GM23338 (cell line): ENCODE measurements at regions not wholly inside any gene's neighbourhood (a gene's known extent, or its start where the extent isn't known, plus 50 kb on each side); places are given as distances from the start of the nearest gene placed in this dataset.

ENCODE experiments used
- ATAC-seq: fragments of 200-7000 bp; cut with Tn5 transposase; 3 replicates; pipeline ENCODE4 v1.9.1; 2020
- DNase-seq: peaks from one replicate; pipeline ENCODE4 v3.0.0-alpha.2; 2015; ENCODE audit warnings: low spot score
- H2AFZ ChIP-seq: fragments of 200-600 bp; sonication (generic); 2 replicates; pipeline ENCODE4 v1.8.0; 2016; ENCODE audit warnings: antibody characterized with exemption, mild to moderate bottlenecking, moderate library complexity
- H3F3A ChIP-seq: fragments of 200-600 bp; sonication (generic); replicated peaks from 2 replicates; pipeline ENCODE4 v1.8.0; 2017; ENCODE audit warnings: antibody characterized with exemption, mixed run types, low read depth
- H3K27ac ChIP-seq: fragments of 200-600 bp; sonication (generic); 2 replicates; pipeline ENCODE4 v1.6.1; 2016; ENCODE audit warnings: low read depth
- H3K27me3 ChIP-seq: fragments of 200-600 bp; sonication (generic); 2 replicates; pipeline ENCODE4 v1.8.0; 2016; ENCODE audit warnings: mild to moderate bottlenecking, mixed run types, moderate library complexity; ENCODE audit not compliant: insufficient read depth
- H3K36me3 ChIP-seq: fragments of 200-600 bp; sonication (generic); 2 replicates; pipeline ENCODE4 v1.8.0; 2016; ENCODE audit warnings: mild to moderate bottlenecking; ENCODE audit not compliant: insufficient read depth
- H3K4me1 ChIP-seq: fragments of 200-600 bp; sonication (generic); 2 replicates; pipeline ENCODE4 v1.8.0; 2016; ENCODE audit warnings: mild to moderate bottlenecking, moderate library complexity; ENCODE audit not compliant: insufficient read depth
- H3K4me2 ChIP-seq: fragments of 200-600 bp; sonication (generic); 2 replicates; pipeline ENCODE4 v1.7.1; 2017; ENCODE audit warnings: mixed run types
- H3K4me3 ChIP-seq: fragments of 200-600 bp; sonication (generic); 2 replicates; pipeline ENCODE4 v1.6.1; 2016; ENCODE audit warnings: mixed run types
- H3K79me2 ChIP-seq: fragments of 200-600 bp; sonication (generic); replicated peaks from 2 replicates; pipeline ENCODE4 v1.8.0; 2017; ENCODE audit warnings: mild to moderate bottlenecking; ENCODE audit not compliant: insufficient read depth
- H3K9me2 ChIP-seq: fragments of 200-600 bp; sonication (generic); 2 replicates; pipeline ENCODE4 v1.8.0; 2017; ENCODE audit not compliant: insufficient read depth
- H4K20me1 ChIP-seq: fragments of 200-600 bp; sonication (generic); replicated peaks from 2 replicates; pipeline ENCODE4 v1.8.0; 2017; ENCODE audit warnings: mild to moderate bottlenecking; ENCODE audit not compliant: insufficient read depth
- H3K27ac Mint-ChIP-seq: 2 replicates; pipeline ENCODE4 v1.8.0; 2020; ENCODE audit warnings: inconsistent platforms, mild to moderate bottlenecking, moderate library complexity, mixed read lengths
- H3K27me3 Mint-ChIP-seq: 3 replicates; pipeline ENCODE4 v1.8.0; 2022; ENCODE audit warnings: low read depth, mild to moderate bottlenecking, moderate library complexity, mixed read lengths, inconsistent platforms; ENCODE audit not compliant: insufficient read depth, poor library complexity
- H3K36me3 Mint-ChIP-seq: 3 replicates; pipeline ENCODE4 v1.8.0; 2021; ENCODE audit warnings: low read depth, mild to moderate bottlenecking, inconsistent platforms, moderate library complexity, mixed read lengths
- H3K4me1 Mint-ChIP-seq: 3 replicates; pipeline ENCODE4 v1.8.0; 2020; ENCODE audit warnings: mild to moderate bottlenecking, inconsistent platforms, mixed read lengths
- H3K4me3 Mint-ChIP-seq: 3 replicates; pipeline ENCODE4 v1.8.0; 2021; ENCODE audit warnings: moderate library complexity, mild to moderate bottlenecking, inconsistent platforms, mixed read lengths
- H3K9me3 Mint-ChIP-seq: 3 replicates; pipeline ENCODE4 v1.8.0; 2020; ENCODE audit warnings: moderate library complexity, mild to moderate bottlenecking, inconsistent platforms, mixed read lengths
- CREB1 ChIP-seq: fragments of 250-450 bp; sonication (Bioruptor Pico); IDR thresholded peaks from 2 replicates; pipeline ENCODE4 v1.5.0; 2020; ENCODE audit warnings: low read depth, mild to moderate bottlenecking, moderate library complexity
- CTCF ChIP-seq, 2 experiments: fragments of 200-600 bp in 1 of 2; sonication (generic) in 1 of 2; conservative IDR thresholded peaks; 2 replicates each; pipeline versions ENCODE4 v1.5.1 to v1.6.1; 2016 to 2017; ENCODE audit warnings: antibody characterized with exemption in 2 of 2, low read depth in 2 of 2, mild to moderate bottlenecking in 2 of 2, moderate library complexity in 1 of 2
- EZH2 ChIP-seq: fragments of 200-600 bp; sonication (generic); IDR thresholded peaks from one replicate; pipeline ENCODE4 v1.8.0; 2017; ENCODE audit warnings: antibody characterized with exemption, mild to moderate bottlenecking, low read depth; ENCODE audit not compliant: unreplicated experiment
- EZH2phosphoT487 ChIP-seq: fragments of 200-600 bp; sonication (generic); IDR thresholded peaks from one replicate; pipeline ENCODE4 v1.8.1; 2018; ENCODE audit warnings: antibody characterized with exemption; ENCODE audit not compliant: unreplicated experiment
- JUNB ChIP-seq: IDR thresholded peaks from one replicate; pipeline ENCODE4 v1.6.1; 2016; ENCODE audit warnings: antibody characterized with exemption; ENCODE audit not compliant: unreplicated experiment
- NANOG ChIP-seq: IDR thresholded peaks from 2 replicates; pipeline ENCODE4 v1.6.1; 2016; ENCODE audit warnings: antibody characterized with exemption, borderline replicate concordance
- STAT1 ChIP-seq: IDR thresholded peaks from one replicate; pipeline ENCODE4 v1.6.1; 2016; ENCODE audit warnings: antibody characterized with exemption; ENCODE audit not compliant: unreplicated experiment
- ZNF114 ChIP-seq: fragments of 250-450 bp; sonication (Bioruptor Pico); IDR thresholded peaks from 2 replicates; pipeline ENCODE4 v1.5.0; 2020; ENCODE audit warnings: mild to moderate bottlenecking, moderate library complexity
- ZNF462 ChIP-seq: fragments of 250-450 bp; sonication (Bioruptor Pico); IDR thresholded peaks from 2 replicates; pipeline ENCODE4 v1.5.0; 2020; ENCODE audit warnings: mild to moderate bottlenecking, moderate library complexity

GRCh38 chr6:50278663-50279062 lies 228.9 kb upstream of the DEFB112 start:
- no peak overlapping the region for H3K27ac ChIP-seq
- no peaks in the 10 kb centered on the region for H3F3A ChIP-seq
- H3K27me3 ChIP-seq, result no peaks in the 10 kb centered on the region
- Mint-ChIP-seq H3K4me3 (no peak overlapping the region), H3K27ac (no peak overlapping the region), H3K9me3 (no peaks in the 10 kb centered on the region), H3K36me3 (no peaks in the 10 kb centered on the region), H3K4me1 (peaks cover 9% of the 10 kb centered on the region), H3K27me3 (no peaks in the 10 kb centered on the region)
- DNase-seq (no peak), ATAC-seq (no peak)
- no peak overlapping the region for H3K4me2 ChIP-seq
- no peaks in the 10 kb centered on the region for H3K4me1 ChIP-seq
- H2AFZ ChIP-seq, result no peak overlapping the region
- no peaks in the 10 kb centered on the region for H3K79me2 ChIP-seq
- H3K9me2 ChIP-seq, result no peaks in the 10 kb centered on the region
- no peaks in the 10 kb centered on the region for H4K20me1 ChIP-seq
- H3K36me3 ChIP-seq, result no peaks in the 10 kb centered on the region
- no peak for TF ChIP-seq CTCF (conservative IDR thresholded peaks at IDR 0.05; ENCODE audit: low read depth in 2 of 2)
- no peak for TF ChIP-seq ZNF114 (CRISPR knock-in tag)
- no peak for TF ChIP-seq CREB1 (CRISPR knock-in tag)
- no peak for TF ChIP-seq EZH2
- TF ChIP-seq ZNF462 (CRISPR knock-in tag), result no peak
- no peak for TF ChIP-seq EZH2phosphoT487
- no peak for TF ChIP-seq STAT1
- no peak for TF ChIP-seq NANOG
- TF ChIP-seq JUNB, result no peak
- H3K4me3 ChIP-seq, result no peak overlapping the region
